ENCODE measurements at regions not wholly inside any gene's neighbourhood (a gene's known extent, or its start where the extent isn't known, plus 50 kb on each side); places are given as distances from the start of the nearest gene placed in this dataset.
"Not testable (repeated sequence)": the region's sequence is repeated elsewhere in the genome, so short reads cannot be mapped to it uniquely, and the experiment has no call there.

DNA sequence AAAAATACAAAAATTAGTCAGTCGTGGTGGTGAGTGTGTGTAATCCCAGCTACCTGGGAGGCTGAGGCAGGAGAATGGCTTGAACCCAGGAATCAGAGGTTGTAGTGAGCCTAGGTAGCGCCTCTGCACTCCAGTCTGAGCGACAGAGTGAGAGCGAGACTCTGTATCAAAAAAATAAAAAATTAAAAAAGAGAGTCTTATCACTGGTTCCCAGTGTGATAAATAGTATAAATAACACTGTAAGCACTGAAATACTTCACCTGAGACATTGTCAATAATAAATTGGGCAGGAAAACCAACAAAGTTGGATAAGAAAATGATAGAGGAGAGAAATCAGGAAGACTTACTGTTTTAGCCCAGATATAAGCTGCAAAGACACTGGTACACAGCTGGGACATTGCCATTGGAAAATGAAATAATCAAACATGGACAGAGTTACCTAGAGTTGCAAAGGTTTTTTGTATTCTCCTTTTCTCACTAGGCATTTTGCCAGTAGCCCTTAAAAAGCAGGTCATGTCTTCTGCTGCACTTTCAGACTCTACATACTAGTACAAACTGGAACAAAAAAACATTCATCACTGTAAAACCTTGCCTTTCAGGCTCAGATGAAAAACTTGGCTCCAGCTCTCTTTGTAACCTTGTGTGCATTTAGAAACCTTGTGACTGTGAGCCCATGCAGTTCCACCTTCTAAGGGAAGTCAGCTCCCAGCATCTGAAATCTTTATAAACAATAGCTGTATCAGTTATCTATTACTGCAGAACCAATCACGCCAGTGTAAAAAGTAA is 55.0 kb upstream of the PPP1R2C start:
- DNase-seq (ENCODE audit: low spot score), result no peak

DNA sequence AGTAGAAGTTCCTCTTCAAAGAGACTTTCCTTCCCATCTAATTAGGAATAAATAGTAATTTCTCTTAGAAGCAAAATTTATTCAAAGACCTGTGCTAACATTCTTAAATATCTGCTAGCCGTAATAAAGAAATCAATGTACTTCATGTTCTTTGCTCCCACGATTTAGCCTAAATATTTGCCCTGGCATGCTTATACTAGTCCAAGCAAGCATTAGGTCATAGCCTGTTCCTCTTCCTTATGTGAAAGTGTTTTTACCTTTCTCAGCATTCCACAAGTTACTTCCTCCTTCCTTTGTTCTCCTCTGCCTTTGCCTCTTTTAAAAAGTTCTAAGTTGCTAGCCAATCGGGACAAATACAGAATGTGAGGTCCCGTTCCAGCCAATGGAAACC is 55.6 kb upstream of the PPP1R2C start:
- not testable (repeated sequence) for DNase-seq (ENCODE audit: low spot score)

DNA sequence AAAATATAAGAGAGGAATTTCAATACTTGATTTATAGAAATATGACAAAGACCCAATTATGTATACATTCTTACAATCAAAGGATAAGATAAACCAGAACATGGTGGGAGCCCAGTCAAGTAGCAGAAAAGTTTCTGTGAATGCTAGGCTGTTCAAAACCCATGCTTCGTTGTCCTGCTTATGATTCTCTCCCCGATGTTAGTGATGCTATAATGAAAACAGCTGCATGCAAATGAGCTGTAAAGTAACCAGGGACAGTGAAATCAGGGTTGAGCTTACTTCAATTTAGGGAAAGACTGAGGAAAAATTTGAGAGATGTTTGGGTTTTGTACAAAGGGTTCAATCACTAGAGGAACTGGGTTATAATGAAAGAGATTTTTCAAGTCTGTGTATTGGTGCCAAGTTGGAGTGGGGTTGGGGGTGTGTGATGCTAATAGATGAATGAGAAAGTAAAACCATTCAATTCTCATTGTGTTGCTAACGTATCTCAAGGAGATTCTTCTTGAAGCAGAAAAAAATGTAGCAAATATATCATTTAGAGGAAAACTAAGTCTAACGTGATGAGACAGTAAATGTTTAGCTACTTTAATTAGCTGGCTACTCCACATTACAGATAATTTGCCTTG is 59.3 kb upstream of the PPP1R2C start:
- DNase-seq (ENCODE audit: low spot score), result no peak

DNA sequence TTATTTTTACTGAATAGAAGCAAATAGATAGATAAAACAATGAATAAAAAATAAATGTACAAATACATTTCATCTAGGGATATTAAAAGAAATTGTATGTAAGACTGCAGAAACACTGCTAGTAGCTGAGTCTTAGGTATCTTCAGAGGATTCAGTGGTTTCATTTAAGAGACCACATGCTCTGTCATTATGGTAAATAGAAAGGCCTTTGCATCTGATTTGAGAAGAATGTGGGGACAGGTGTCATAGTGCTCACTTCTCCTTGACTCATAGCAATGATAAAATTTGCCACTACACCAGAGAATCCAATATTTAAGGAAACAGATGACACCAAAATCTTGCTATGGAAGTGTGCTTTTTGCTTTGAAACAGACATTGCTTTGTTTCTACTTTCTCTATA is 59.8 kb upstream of the PPP1R2C start:
- DNase-seq (ENCODE audit: low spot score), result no peak

DNA sequence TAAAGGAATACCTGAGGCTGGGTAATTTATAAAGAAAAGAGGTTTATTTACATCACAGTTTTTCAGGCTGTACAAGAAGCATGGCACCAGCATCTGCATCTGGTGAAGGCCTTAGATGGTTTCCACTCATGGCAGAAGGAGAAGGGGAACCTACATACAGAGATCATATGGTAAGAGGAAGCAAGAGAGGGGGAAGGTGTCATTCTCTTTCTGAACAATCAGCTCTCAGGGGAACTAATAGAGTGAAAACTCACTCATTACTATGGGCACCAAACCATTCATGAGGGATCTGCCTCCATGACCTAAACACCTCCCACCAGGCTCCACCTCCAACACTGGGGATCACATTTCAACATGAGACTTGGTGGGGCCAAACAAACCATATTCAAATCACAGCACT is 61.7 kb upstream of the PPP1R2C start:
- no peak for DNase-seq (ENCODE audit: low spot score)

DNA sequence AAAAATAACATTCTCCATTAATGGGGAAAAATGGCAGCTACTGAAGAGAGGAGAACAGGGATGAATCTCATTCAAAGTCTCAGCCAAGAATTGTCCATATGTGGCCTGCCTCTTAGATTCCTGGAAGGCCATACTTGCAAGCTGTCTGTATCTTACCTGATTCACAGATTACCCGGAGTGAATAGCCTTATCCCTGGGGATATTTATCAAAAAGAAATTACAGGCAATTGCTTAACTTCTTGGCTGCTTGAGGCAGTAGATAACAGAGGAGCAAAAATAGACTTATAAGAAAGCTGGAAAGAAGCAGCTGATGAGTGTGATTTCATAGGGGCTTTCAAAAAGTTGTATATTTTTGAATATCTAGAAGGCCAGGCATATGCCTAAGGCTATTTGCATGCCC is 68.8 kb upstream of the PPP1R2C start:
- no peak for DNase-seq (ENCODE audit: low spot score)

DNA sequence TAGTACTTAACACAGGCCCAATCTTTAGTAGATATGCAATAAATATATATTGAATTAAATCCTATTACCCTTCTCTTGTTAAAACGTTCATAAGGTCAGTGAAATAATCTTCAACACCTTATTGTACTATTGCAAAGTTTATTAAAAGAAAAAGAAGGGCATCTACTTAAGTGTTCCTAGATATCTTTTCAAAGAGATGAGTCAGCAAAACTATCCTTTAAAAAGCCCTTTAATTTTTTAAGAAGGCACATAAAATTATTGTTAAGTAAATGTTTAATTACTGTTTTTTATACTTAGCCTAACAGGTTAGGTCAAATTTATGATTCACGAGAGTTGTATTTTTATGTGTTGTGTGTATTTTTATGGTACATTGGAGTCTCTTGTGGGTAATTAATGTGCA is 77.3 kb upstream of the PPP1R2C start:
- DNase-seq (ENCODE audit: low spot score), result no peak

DNA sequence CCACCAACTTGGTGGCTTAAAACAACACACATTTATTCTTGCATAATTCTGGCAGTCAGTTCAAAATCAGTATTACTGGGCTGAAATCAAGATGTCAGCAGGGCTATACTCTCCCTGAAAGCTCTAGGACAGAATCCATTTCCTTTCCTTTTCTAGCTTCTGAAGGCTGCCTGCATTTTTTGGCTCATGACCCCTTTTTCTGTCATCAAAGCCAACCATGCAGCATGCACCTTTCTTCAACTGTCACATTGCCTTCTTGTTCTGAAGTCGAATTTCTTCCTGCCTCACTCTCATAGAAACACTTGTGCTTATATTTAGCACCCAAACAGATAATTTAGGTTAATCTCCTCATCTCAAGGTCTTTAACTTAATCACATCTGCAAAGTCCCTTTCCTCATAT is 79.8 kb upstream of the PPP1R2C start:
- no peak for DNase-seq (ENCODE audit: low spot score)

DNA sequence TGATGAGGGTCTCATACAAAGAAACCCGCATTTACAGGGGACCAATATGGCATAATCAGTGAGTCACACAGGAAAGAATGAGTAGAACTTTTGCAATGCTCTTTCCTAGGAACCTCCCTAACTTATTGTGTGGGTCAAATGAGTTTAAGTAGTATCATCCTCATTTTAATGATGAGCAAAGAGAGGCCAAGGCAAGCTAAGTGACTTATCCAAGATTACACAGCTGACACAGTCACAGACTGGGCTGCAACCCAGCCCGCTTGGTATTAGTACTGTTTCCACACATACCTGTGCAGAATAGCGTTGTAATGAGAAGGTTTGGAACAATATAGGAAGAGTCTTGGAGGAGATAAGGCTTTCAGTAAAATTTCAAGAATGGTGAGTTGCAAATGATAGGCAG is 91.0 kb upstream of the PPP1R2C start:
- DNase-seq (ENCODE audit: low spot score), result no peak

DNA sequence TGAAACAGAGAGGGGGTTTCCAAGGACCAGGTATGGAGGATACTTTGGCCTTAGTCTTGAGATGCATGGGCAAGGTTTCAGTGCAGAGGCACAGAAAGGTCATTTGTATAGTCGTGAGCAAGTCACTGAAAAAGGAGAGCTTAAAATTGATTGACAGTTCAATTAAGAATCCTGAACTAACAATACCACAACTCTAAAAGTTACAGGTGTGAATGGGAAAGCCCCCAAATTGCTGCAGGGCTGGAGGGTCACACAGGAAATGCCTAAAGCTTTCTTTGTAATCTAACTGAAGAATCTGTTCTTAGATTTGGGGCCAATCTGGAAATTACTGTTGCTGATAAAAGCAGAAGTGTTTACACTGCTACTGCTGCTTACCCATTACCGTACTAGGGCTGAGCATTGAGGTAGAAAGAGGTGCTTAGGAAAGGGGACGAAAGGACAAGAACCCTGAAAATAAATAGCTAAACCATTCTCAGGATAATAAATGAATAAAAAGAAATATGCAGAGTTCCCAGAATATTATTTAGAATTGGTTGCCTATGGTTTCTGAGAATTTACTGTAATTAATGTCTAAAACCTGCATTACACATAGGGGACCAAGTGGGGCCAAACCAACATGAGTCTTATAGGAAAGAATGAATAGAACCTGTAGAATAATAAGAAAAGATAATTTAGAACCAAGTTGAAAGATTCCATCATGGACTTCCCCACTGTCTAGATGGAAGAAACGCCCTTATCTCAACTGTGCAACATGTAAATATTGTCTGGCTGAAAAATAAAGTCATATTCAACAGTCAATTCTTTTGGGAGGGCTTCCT is 91.9 kb upstream of the PPP1R2C start:
- no peak for DNase-seq (ENCODE audit: low spot score)

DNA sequence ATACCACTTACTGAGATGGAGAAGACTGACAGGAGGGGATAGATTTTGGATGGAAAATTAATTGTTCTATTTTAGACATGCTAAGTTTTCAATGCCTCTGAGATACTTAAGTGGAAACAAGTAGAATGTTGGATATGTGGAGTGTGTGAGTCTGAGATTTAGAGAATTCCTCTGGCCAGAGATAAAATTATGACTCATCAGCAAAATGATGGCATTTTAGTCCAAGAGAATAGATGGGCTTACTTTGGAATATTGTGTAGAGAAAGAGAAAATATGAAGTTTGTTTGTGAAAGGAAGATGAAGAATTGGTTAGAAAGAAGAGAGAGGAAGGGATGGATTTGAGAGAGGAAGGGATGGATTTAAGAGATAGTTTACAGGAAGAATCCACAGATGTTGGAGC is 108.6 kb upstream of the PPP1R2C start:
- DNase-seq (ENCODE audit: low spot score), result no peak

DNA sequence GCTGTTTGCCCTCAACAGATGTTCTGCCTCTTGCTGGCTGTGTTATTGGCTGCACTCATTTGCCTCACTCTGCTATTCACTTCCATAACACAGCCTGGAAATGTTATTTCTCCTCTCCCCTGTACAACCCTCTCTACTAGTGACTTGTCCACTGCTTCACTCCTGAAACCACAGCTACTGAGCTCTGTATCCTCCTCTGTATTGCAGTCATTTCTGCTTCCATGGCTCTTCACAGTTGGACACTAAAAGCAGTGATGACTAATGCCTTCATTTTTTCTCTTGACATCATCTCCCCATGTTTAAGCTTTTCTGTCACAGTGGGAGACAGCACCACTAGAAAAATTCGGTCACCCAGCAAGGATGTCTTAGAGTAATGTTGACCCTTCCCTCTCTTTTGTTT is 123.0 kb upstream of the PPP1R2C start:
- DNase-seq (ENCODE audit: low spot score), result peak; percentile 1

DNA sequence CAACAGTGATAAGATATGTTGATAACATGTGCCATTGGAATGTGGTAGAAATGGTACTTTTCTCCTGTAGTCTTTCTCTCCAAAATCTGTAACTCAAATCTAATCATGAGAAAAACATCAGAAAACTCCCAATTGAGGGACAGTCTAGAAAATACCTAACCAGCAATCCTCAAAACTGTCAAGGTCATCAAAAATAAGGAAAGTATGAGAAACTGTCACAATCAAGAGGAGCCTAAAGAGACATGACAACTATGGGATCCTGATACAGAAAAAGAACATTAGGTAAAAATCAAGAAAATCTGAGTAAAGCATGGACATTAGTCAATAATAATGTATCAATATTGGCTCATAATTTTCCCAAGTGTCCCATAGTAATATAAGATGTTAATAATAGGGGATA is 124.5 kb upstream of the PPP1R2C start:
- DNase-seq (ENCODE audit: low spot score), result no peak

DNA sequence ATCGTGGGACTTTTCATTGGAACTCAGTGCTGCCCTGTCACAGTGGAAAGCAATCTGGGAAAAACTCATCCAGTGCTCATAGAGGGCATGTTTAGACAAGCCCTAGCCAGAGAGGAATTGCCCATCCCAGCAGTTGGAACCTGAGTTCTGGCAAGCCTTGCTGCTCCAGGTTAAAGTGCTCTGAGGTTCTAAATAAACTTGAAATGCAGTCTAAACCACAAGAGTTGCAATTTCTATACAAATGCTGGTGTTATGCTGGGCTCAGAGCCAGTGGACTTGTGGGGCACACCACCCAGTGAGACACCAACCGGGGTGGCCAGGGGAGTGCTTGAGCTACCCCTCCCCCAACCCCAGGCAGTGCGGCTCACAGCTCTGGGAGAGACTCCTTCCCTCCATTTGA is 142.8 kb upstream of the PPP1R2C start:
- DNase-seq (ENCODE audit: low spot score), result no peak

DNA sequence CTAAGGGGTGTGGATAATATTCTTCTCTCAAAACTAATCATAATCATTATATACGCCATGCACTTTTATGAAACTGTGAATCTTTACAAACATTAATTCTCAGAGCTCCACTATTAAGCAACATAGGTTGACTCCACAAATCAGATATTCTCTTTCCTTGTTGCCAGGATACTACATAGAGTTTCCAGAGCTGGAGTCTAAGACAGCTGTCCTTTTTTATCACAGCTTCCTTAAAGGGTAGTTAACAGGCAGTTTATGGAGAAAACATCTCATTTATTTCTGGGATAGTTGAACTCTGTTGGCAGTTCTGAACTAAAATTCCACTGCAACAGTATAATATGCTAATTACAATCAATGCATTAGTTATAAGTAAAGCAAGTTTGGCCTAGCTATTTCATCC is 152.1 kb upstream of the PPP1R2C start:
- no peak for DNase-seq (ENCODE audit: low spot score)

DNA sequence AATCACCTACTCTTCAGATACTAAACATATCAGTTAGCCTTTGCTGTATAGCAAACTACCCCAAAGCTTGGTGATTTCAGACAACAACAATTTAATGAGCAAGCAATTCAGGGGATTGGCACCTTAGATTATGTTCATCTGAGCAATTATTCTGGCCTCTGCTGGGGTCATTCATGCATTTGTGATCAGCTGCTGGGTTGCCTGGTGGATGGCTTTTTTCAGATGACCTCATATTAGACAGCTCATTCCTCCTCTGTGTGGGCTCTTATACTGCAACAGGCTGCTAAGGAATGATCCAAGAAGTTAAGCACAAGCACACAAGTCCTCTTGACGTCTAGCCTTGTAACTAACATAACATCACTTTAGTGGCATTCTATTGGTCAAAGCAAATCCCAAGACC is 153.0 kb upstream of the PPP1R2C start:
- no peak for DNase-seq (ENCODE audit: low spot score)

DNA sequence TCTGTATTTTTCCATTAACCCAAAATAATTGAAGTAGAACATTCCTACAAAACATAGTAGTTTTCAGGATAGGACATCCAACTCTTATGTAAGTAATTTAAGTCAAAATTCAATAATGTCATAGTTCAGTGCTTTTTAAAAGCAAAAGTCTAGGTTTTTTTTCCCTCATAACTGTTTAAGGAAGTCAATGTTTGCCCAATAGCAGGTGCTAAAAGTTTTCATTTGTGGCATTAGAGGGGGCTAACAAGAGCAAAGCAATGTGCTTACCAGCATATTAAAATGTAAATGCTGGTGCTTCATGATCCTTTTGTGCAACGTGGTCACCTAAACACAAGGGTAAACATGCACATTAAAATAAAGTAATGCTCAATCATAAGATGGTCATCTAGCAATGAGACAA is 155.2 kb upstream of the PPP1R2C start:
- DNase-seq (ENCODE audit: low spot score), result no peak

DNA sequence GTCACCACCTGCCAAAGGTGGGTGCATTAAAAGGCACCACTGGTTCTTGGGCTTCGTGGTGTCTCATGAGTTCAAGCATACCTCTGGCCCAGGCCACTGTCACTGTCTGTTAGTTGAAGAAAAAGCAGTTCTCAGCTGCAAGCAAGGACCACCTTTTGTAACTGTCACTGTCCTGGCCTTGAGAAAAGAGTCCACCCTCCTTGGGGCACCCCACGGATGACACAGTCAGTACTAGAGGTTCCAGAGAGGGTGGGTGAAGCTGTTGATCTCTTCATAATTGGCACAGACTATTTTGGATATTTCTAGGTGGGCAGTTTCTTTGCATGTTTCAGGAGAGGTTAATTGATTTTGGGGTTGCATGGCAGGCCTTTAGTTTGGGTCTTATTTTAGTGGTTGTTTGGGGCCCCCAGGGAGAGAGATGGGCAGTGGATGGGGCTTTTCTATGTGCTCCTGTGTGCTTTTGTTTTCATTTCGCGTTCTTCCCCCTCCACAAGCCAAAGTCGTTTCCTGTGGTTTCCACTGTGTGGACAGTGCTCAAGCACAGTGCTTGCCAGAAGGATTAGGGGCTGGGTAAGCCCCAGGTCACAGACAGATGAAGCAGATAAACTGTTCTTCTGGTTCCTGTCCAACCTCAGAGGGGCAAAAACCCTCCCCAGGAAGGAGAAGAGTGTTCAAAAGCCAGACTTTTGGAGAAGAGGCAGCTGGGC is 156.2 kb upstream of the PPP1R2C start:
- DNase-seq (ENCODE audit: low spot score), result peak; percentile 2

DNA sequence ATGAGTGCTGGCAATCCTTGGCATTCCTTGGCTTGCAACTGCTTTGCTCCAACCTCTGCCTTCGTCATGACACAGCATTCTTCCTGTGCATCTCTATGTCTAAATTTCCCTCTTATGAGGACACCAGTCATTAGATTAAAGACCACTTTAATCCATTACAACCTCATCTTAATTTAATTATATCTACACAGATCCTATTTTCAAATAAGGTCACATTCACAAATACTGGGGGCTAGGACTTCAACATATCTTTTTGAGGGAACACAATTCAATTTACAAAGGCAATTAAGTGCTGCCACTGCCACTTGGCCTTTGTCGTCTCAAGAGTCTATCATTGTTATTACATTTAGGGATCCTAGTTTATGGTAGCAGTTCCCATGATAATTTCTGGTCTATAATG is 163.7 kb upstream of the PPP1R2C start:
- no peak for DNase-seq (ENCODE audit: low spot score)

DNA sequence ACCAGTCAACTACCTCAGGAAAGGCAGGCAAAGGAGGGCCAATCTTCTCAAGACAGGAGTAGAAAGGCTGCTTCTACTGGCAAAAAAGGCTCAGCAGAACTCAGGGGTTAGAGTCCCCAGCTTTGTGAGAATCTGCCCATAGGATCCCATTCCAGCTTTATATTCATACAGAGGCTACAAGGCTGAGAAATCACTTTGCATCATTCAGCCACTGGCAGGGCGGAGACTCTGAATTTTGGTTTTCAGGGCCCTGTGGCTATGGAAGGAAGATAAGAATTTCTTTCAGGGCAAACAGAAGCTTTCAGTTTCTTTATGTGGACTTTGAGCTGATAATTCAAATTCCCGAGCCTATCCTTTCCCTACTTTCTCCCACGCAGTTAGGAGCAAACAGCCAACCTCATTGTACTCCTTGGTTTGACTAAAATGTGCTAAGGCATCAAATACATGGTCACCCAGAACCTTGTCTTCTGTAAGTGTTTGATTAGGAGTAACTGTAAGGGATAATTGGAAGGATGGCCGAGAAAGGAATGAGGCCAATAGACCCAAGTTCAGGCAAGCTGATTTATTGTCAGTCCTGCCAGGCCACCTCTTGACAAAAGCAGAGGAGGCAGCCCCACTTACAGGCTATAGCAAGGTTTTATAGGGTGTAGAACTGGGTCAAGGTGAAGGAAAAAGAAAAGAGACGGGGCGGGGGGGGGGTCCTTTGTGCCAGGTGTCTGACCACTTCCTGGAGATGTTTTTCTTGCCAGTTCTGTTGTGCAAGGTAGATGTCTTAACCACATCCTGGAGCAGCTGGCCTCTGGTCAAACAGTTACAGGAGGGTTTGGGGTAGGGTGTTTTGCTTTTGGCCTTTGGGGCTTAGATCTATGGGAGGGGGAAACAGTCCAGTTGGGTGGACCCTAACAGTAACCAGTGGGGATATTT is 165.3 kb upstream of the PPP1R2C start:
- DNase-seq (ENCODE audit: low spot score), result no peak

DNA sequence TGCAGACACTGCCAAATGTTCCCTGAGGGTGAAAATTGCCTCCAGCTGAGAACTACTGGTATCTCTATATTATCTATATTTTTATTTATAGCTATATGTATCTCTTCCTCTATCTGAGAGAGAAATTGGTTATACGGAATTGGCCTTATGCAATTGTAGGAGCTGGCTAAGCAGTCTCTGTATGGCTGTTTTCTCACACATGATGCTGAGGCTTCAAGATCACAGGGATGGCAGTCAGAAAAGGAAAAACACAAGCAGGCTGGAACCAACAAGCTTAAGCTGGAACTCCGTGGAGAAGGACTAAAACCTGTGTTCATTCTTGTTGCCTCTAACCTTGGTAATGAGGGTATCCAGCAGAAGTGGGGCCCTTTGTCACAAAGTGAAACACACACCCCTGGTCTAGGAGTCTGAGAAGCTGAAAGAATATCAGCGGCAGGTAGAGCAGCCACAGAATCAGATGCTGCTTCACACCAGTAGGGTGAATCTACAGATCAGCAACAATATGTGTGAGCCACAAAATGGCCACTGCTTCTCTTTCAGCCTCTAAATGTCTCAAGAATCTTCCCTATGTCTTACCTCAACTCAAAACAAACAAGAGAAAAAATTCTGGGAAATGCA is 166.5 kb upstream of the PPP1R2C start:
- no peak for DNase-seq (ENCODE audit: low spot score)

Data from Ammon's horn (tissue), 1 donor.